ENCODE measurements at regions not wholly inside any gene's neighbourhood (a gene's known extent, or its start where the extent isn't known, plus 50 kb on each side); places are given as distances from the start of the nearest gene placed in this dataset.
"Not testable (repeated sequence)": the region's sequence is repeated elsewhere in the genome, so short reads cannot be mapped to it uniquely, and the experiment has no call there.

DNA sequence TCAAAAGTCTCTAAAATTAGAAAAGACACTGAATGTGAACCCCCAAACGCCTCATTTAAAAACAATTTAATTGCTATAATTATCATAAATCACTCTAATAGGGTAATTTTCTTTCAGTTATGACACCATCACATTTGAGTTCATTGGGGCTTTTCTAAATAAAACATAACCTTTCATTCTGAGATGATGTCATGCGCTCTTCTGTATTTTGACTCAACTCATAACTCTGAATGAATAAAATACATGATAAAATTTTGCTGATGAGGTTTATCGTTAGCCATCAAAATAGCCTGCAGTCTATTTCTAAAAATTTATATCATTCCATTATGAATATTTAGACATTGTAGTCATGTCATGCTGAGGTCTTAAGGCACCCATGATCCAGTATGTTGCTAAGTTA is 1099.7 kb downstream of the SUCLG1 start:
- Mint-ChIP-seq H3K36me3 (no peaks in the 10 kb centered on the region), H3K4me1 (no peaks in the 10 kb centered on the region), H3K9me3 (peaks cover 9% of the 10 kb centered on the region), H3K4me3 (no peak overlapping the region), H3K27ac (no peak overlapping the region)
- no peak for ATAC-seq
- no peak for DNase-seq (ENCODE audit: low spot score in 2 of 2)

DNA sequence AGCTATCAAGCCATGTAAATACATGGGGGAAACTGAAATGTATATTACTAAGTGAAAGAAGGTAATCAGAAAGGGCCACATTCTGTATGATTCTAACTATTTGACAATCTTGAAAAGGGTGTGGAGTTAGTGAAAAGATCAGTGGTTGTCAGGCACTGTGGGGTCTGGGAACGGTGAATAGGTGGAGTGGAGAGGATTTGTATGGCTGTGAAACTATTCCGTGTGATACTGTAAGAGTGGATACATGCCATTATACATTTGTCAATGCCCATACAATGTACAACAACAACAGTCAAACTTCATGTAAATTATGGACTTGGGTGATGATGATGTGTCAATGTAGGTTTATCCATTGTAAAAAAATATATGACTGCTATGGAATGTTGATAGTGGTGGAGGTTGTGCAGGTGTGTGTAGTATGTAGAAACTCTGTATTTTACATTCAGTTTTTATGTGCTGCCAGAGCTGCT is 1116.2 kb downstream of the SUCLG1 start:
- peak; percentile 52 for ATAC-seq
- peaks cover 24% of the 10 kb centered on the region for H3K9me3 Mint-ChIP-seq
- no peak for DNase-seq (ENCODE audit: low spot score in 2 of 2)
- no peaks in the 10 kb centered on the region for H3K36me3 Mint-ChIP-seq
- H3K4me1 Mint-ChIP-seq, result no peaks in the 10 kb centered on the region
- H3K27ac Mint-ChIP-seq, result no peak overlapping the region
- H3K4me3 Mint-ChIP-seq, result no peak overlapping the region

- H3K9me3 Mint-ChIP-seq, result peaks cover 19% of the 10 kb centered on the region
- no peaks in the 10 kb centered on the region for H3K36me3 Mint-ChIP-seq
- DNase-seq (ENCODE audit: low spot score in 2 of 2), result no peak
- no peak overlapping the region for H3K4me3 Mint-ChIP-seq
- ATAC-seq, result no peak
- no peak overlapping the region for H3K27ac Mint-ChIP-seq
- H3K4me1 Mint-ChIP-seq, result no peaks in the 10 kb centered on the region
Measured at GRCh38 chr2:83340424-83340823, 1118.7 kb downstream of the SUCLG1 start.

- H3K27ac Mint-ChIP-seq; H3K4me1 Mint-ChIP-seq; DNase-seq (ENCODE audit: low spot score in 2 of 2); ATAC-seq; H3K4me3 Mint-ChIP-seq; H3K36me3 Mint-ChIP-seq: not testable (repeated sequence)
- H3K9me3 Mint-ChIP-seq, result peaks cover 17% of the 10 kb centered on the region
Measured at GRCh38 chr2:83339942-83340341, 1119.1 kb downstream of the SUCLG1 start.

GRCh38 chr2:83331810-83332209 is 1127.3 kb downstream of the SUCLG1 start:
- ATAC-seq (no peak), DNase-seq (ENCODE audit: low spot score in 2 of 2) (no peak)
- H3K27ac Mint-ChIP-seq, result no peak overlapping the region
- H3K4me1 Mint-ChIP-seq, result no peaks in the 10 kb centered on the region
- H3K9me3 Mint-ChIP-seq, result peaks cover 7% of the 10 kb centered on the region
- H3K4me3 Mint-ChIP-seq, result no peak overlapping the region
- no peaks in the 10 kb centered on the region for H3K36me3 Mint-ChIP-seq

DNA sequence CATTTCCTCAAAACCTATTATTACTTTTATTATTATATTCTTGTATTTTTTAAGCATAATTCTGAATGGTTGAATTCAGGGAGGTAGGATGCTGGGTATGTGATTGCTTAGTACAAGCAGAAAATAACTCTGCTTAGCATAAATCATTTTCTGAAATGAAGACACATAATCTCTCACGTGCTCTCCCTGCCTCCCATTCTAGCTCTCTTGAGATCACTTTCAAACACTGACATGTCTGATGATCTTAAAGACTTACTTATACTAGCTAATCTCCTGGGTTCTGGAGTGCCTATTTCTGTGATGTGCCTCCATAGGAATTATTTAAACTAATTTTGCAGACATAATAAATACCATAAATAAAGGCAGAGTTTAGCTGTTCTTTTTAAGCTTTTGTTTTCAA is 1136.0 kb downstream of the SUCLG1 start:
- no peak for ATAC-seq
- no peaks in the 10 kb centered on the region for H3K36me3 Mint-ChIP-seq
- DNase-seq (ENCODE audit: low spot score in 2 of 2), result no peak
- no peaks in the 10 kb centered on the region for H3K4me1 Mint-ChIP-seq
- peaks cover 6% of the 10 kb centered on the region for H3K9me3 Mint-ChIP-seq
- H3K4me3 Mint-ChIP-seq, result no peak overlapping the region
- no peak overlapping the region for H3K27ac Mint-ChIP-seq

- Mint-ChIP-seq H3K9me3 (peaks cover 10% of the 10 kb centered on the region), H3K4me3 (no peak overlapping the region), H3K4me1 (no peaks in the 10 kb centered on the region), H3K27ac (no peak overlapping the region), H3K36me3 (no peaks in the 10 kb centered on the region)
- ATAC-seq (no peak), DNase-seq (ENCODE audit: low spot score in 2 of 2) (no peak)
Measured at GRCh38 chr2:83320053-83320452, 1139.0 kb downstream of the SUCLG1 start.

DNA sequence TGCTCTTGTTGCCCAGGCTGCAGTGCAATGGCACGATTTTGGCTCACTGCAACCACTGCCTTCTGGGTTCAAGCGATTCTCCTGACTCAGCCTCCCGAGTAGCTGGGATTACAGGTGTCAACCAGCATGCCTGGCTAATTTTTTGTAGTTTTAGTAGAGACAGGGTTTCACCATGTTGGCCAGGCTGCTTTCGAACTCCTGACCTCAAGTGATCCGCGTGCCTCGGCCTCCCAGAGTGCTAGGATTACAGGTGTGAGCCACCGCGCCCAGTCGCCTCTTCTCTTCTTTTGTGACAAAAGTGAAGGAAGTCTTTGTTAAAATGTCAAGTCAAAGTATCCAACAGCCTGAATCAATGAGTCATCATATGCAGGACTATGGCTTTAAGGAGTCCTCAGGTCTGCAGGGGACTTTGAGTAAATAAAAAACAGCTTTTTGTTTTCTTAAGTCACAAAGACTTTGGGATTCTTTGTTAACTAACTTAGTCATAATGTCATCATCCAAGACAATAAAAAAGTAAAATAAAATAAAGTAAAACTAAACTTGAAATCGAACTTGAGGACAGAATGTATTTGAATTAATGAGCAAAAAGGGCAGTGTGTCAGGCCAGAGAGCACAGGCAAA is 1153.2 kb downstream of the SUCLG1 start:
- Mint-ChIP-seq H3K9me3 (peaks cover 16% of the 10 kb centered on the region), H3K27ac (no peak overlapping the region), H3K4me1 (no peaks in the 10 kb centered on the region), H3K4me3 (no peak overlapping the region), H3K36me3 (no peaks in the 10 kb centered on the region)
- DNase-seq (ENCODE audit: low spot score in 2 of 2) (no peak), ATAC-seq (no peak)

DNA sequence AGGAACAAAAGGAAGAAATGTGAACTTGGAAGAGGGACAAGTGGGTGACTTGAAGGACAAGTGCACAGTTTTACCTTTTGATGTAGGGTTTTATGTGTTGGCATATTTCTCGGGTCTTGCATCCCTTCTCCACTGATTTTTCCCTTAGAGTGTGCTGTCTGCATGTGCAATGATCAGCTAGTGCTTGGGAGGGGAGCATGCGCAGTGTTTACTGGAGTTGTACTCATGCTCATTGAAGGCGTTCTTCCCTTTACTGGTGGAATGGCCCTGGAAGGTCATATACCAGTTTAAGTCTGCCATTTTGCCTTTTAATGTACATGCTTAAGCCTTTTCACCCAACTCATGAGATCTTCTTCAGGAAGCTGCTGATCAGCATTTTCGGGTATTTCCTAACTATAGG is 1168.0 kb downstream of the SUCLG1 start:
- ATAC-seq (no peak), DNase-seq (ENCODE audit: low spot score in 2 of 2) (no peak)
- Mint-ChIP-seq H3K36me3 (no peaks in the 10 kb centered on the region), H3K27ac (no peak overlapping the region), H3K4me1 (no peaks in the 10 kb centered on the region), H3K9me3 (peaks cover 20% of the 10 kb centered on the region), H3K4me3 (no peak overlapping the region)

DNA sequence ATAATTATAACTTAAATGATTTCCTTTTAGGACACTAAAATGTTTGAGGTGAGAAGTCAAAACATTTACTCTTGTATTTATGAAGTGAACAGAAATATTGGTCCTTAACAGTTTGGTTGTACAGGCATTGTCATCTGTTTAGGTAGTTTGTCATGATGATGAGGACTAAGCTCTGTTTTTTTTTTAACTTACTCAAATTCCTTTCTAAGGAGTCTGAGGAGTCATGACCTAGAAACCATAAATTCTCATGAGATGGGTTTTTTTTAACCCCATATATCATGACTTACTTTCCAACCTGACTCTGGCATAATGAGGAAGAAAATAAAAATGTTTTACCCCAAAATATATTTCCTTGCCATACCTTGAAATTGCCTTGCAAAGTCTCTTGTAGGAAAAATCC is 1176.2 kb downstream of the SUCLG1 start:
- Mint-ChIP-seq H3K9me3 (peaks cover 6% of the 10 kb centered on the region), H3K36me3 (no peaks in the 10 kb centered on the region), H3K27ac (no peak overlapping the region), H3K4me1 (no peaks in the 10 kb centered on the region), H3K4me3 (no peak overlapping the region)
- ATAC-seq (no peak), DNase-seq (ENCODE audit: low spot score in 2 of 2) (no peak)

GRCh38 chr2:83282043-83282795 is 1176.9 kb downstream of the SUCLG1 start:
- DNase-seq (ENCODE audit: low spot score in 2 of 2), result no peak
- Mint-ChIP-seq H3K4me1 (no peaks in the 10 kb centered on the region), H3K36me3 (no peaks in the 10 kb centered on the region), H3K4me3 (no peak overlapping the region), H3K9me3 (peaks cover 8% of the 10 kb centered on the region), H3K27ac (no peak overlapping the region)
- no peak for ATAC-seq

- H3K9me3 Mint-ChIP-seq, result peaks cover 13% of the 10 kb centered on the region
- no peaks in the 10 kb centered on the region for H3K4me1 Mint-ChIP-seq
- H3K27ac Mint-ChIP-seq, result no peak overlapping the region
- ATAC-seq, result no peak
- DNase-seq (ENCODE audit: low spot score in 2 of 2), result no peak
- no peaks in the 10 kb centered on the region for H3K36me3 Mint-ChIP-seq
- H3K4me3 Mint-ChIP-seq, result no peak overlapping the region
Measured at GRCh38 chr2:83280391-83280790, 1178.7 kb downstream of the SUCLG1 start.

DNA sequence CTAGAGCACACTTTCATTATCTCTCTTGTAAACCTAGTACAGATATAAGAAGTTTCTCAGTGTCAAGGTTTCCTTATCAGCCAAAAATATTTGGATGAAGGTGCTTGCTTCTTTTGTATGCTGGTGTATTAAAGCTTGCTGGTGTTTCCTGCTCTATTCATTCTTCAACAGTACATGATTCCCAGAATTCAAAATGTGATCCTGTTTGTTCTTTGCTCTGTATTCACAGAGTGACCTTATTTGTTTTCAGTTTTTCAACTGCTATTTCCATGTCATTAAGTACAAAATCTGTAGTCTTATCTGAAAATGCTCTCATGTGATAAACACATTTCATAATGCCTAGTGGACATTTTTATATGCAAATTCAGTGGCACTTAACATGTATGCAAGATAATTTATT is 1185.8 kb downstream of the SUCLG1 start:
- Mint-ChIP-seq H3K4me1 (no peaks in the 10 kb centered on the region), H3K27ac (no peak overlapping the region), H3K9me3 (peaks cover 18% of the 10 kb centered on the region), H3K36me3 (no peaks in the 10 kb centered on the region), H3K4me3 (no peak overlapping the region)
- ATAC-seq (no peak), DNase-seq (ENCODE audit: low spot score in 2 of 2) (no peak)

DNA sequence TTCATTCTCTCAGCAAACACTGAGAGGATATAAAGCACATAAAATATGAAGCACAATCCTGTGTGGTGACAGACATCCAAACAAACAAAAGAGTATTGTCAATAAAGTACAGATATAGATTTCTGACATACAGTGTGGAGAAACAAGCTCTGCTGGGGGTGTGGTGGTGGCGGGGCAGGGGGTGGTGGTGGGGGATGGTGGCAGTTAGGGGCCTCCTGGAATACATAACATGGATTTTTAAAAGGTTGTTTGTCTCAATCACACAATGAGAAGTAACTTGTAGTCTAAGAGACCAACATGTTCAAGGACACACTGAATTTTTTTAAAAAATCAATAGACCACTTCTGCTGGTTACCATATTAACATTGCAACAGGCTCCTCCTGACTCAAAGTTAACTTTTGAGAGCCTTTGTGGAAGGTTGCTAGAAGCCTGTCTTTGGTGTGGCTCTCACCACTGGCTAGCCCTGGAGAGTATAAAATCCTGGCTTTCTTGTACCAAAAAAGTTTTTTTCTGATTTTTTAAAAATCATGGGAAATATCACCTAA is 1197.4 kb downstream of the SUCLG1 start:
- ATAC-seq (no peak), DNase-seq (ENCODE audit: low spot score in 2 of 2) (no peak)
- Mint-ChIP-seq H3K4me3 (no peak overlapping the region), H3K4me1 (no peaks in the 10 kb centered on the region), H3K27ac (no peak overlapping the region), H3K36me3 (no peaks in the 10 kb centered on the region), H3K9me3 (peaks cover 24% of the 10 kb centered on the region)

DNA sequence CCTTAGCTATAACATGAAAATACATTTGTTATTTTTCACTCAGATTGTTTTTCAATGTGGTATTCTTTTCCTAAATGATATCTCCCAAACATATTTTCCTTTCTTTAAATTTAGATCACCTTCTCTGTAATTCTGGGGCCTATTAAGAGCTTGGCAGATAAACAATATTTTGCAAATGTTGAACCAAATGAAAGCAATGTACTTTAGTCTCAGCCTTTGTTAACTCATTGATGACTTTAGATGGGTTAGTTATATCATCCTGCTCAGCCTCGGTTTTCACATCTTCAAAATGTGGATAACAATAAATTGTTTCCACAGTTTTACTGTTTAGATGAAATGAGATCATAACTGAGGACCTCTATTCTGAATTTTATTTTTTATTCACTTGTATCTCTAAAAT is 1205.2 kb downstream of the SUCLG1 start:
- ATAC-seq (no peak), DNase-seq (ENCODE audit: low spot score in 2 of 2) (no peak)
- no peak overlapping the region for H3K4me3 Mint-ChIP-seq
- H3K9me3 Mint-ChIP-seq, result peaks cover 8% of the 10 kb centered on the region
- no peaks in the 10 kb centered on the region for H3K4me1 Mint-ChIP-seq
- no peak overlapping the region for H3K27ac Mint-ChIP-seq
- no peaks in the 10 kb centered on the region for H3K36me3 Mint-ChIP-seq

DNA sequence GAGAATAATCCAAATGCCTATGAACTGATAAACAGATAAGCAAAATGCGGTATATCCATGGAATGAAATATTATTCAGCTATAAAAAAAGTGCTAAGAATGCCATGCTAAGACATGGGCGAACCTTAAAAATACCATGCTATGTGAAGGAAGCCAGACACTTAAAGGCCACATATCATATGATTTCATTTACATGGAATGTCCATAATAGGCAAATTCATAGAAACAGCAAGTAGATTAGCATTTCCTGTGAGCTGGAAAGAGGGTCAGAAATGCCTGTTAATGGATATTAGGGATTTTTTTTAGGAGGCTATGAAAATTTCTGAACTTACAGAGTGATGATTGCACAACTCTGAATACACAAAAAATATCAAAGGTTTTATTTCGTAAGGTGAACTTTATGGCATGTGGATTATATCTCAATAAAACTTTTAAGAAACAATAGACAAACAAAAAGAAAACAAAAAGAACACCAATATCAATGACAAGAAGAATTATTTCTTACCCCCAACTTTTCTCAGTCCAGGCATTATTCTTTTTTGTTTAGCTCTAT is 1207.7 kb downstream of the SUCLG1 start:
- H3K27ac Mint-ChIP-seq, result no peak overlapping the region
- no peak overlapping the region for H3K4me3 Mint-ChIP-seq
- H3K9me3 Mint-ChIP-seq, result peaks cover 13% of the 10 kb centered on the region
- no peaks in the 10 kb centered on the region for H3K36me3 Mint-ChIP-seq
- ATAC-seq (no peak), DNase-seq (ENCODE audit: low spot score in 2 of 2) (no peak)
- no peaks in the 10 kb centered on the region for H3K4me1 Mint-ChIP-seq
